Stimulated activated CD4-positive, alpha-beta T cell treated with anti-CD3 and anti-CD28 coated beads, TNF-alpha, amount 100 ng/mL, for 48 hours (primary cell): ENCODE measurements at regions not wholly inside any gene's neighbourhood (a gene's known extent, or its start where the extent isn't known, plus 50 kb on each side); places are given as distances from the start of the nearest gene placed in this dataset.
"Not testable (repeated sequence)": the region's sequence is repeated elsewhere in the genome, so short reads cannot be mapped to it uniquely, and the experiment has no call there.

Experiments used
- DNase-seq, 3 donors: peaks; one replicate each; pipeline ENCODE4 v3.0.0-alpha.2; 2020; ENCODE audit warnings: low read depth in 3 of 3

- DNase-seq = peak; percentile 52 to 71 (median 70)
Observed at GRCh38 chr17:47066841-47067682, 88.0 kb upstream of the RPRML start.

- no peak for DNase-seq
Observed at GRCh38 chr17:47066095-47066494, 87.0 kb upstream of the RPRML start.

- DNase-seq = no peak
Observed at GRCh38 chr17:47064684-47065083, 85.6 kb upstream of the RPRML start.

GRCh38 chr17:47063475-47063874 lies 84.4 kb upstream of the RPRML start:
- no peak for DNase-seq

DNA sequence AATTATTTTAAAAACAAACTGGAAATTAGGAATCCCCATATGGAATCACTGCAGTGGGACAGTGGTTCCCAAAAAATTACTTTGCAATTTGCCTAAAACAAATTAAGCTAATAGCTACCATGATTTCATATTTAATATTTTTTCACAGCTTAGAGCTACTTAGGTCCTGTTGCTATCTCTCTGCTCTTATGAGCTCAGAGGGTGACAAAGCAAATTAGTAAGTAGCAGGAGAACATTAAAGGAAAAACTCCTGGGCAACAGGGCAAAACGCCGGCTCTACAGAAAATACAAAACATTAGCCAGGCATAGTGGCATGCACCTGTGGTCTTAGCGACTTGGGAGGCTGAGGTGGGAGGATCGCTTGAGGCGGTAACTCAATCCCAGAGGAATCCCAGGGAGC lies 83.8 kb upstream of the RPRML start:
- not testable (repeated sequence) for DNase-seq

GRCh38 chr17:47060005-47060404 lies 81.0 kb upstream of the RPRML start:
- not testable (repeated sequence) for DNase-seq

DNA sequence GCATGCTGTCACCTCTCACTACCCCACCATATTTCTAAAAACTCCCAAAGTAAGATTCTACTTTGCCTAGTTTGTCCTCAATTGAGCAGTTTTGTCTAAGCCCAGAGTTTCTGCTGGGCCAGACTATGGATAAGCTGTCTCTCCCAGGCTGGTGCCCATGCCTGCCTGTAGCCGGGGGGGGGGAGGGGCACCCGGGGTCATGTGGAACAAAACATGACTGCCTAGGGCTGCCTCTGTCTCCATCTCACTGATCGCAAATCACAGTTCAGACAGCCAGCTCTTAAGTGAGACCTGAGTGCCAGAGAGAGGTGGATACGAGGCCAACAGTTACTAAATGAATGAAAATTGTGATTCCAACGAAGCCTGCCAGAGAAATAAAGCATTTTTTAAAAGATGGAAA lies 78.8 kb upstream of the RPRML start:
- no peak for DNase-seq

DNA sequence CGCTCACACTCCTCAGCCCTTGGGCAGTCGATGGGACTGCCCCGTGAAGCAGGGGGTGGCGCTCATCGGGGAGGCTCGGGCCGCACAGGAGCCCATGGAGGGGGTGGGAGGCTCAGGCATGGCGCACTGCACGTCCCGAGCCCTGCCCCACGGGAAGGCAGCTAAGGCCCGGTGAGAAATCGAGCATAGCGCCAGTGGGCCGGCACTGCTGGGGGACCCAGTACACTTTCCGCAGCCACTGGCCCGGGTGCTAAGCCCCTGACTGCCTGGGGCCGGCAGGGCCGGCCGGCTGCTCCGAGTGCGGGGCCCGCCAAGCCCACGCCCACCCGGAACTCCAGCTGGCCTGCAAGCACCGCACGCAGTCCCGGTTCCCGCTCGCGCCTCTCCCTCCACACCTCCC lies 78.2 kb upstream of the RPRML start:
- DNase-seq = not testable (repeated sequence)

- not testable (repeated sequence) for DNase-seq
Observed at GRCh38 chr17:47056687-47057086, 77.6 kb upstream of the RPRML start.
